ENCODE measurements at regions not wholly inside any gene's neighbourhood (a gene's known extent, or its start where the extent isn't known, plus 50 kb on each side); places are given as distances from the start of the nearest gene placed in this dataset.

GRCh38 chr15:66899555-66900350 lies 165.6 kb upstream of the SMAD3 start:
- WGBS, 2 donors (ENCODE audit: low coverage in 1 of 2) = 90 to 100% methylated on average over 4 to 9 of the region's 9 CpGs
- in situ Hi-C loops (cut with MboI; ENCODE audit: low pct_ligation_motif_present in 1 of 4, low pct_unique_long_range_greater_than_20kb in 1 of 4, low sequenced_read_pairs in 3 of 4) = no loop called here
- no peak for DNase-seq
- TF ChIP-seq POLR2AphosphoS5 (IDR thresholded peaks at IDR 0.05) (no peak), POLR2A (IDR thresholded peaks at IDR 0.05) (no peak)
- TF ChIP-seq, protein P1, sequence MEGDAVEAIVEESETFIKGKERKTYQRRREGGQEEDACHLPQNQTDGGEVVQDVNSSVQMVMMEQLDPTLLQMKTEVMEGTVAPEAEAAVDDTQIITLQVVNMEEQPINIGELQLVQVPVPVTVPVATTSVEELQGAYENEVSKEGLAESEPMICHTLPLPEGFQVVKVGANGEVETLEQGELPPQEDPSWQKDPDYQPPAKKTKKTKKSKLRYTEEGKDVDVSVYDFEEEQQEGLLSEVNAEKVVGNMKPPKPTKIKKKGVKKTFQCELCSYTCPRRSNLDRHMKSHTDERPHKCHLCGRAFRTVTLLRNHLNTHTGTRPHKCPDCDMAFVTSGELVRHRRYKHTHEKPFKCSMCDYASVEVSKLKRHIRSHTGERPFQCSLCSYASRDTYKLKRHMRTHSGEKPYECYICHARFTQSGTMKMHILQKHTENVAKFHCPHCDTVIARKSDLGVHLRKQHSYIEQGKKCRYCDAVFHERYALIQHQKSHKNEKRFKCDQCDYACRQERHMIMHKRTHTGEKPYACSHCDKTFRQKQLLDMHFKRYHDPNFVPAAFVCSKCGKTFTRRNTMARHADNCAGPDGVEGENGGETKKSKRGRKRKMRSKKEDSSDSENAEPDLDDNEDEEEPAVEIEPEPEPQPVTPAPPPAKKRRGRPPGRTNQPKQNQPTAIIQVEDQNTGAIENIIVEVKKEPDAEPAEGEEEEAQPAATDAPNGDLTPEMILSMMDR (IDR thresholded peaks at IDR 0.05) = no peak
- intact Hi-C loops (cut with DNase I; ENCODE audit: low total_unique reads) = no loop called here
- Histone ChIP-seq H3K9me3 (no peaks in the 10 kb centered on the region), H3K36me3 (no peaks in the 10 kb centered on the region), H3K4me3 (no peak overlapping the region), H3K4me1 (no peaks in the 10 kb centered on the region), H3K27me3 (no peaks in the 10 kb centered on the region), H3K27ac (no peak overlapping the region)

DNA sequence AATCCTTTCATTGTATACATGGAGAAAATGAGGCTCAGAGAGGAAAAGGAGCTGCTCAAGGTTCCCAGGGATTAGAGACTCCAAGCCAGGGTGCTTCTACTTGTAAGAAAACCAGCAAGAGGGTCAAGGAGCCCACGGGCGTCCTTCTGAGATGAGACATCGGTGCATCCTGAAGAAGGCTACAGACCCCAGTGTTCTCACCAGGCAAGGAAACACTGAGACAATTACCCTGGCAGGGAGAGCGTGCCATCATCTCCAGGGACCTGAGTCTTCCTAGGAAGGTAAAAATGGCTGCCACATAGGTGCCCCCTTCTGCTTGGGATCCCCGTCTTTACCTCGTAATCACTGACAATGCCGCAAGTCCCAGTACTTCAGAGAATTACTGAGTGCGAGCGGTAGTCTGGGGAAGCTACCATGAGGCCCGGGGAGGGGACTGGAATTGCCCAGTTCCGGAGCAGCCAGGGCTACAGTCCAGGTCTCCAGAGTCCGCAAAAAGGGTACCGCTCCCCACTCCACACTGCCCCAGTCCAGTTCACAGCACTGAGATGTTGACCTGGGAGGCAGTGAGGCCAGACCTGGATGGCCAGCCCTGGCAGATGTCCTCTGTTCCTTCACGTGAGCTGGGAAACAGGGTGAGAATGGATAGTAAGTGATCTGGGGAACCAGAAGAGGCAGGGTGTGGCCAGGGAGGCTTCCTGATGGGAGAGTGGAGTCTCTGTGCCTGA lies 164.7 kb upstream of the SMAD3 start:
- Histone ChIP-seq H3K4me1 (no peaks in the 10 kb centered on the region), H3K36me3 (no peaks in the 10 kb centered on the region), H3K27me3 (no peaks in the 10 kb centered on the region), H3K9me3 (no peaks in the 10 kb centered on the region), H3K4me3 (no peak overlapping the region), H3K27ac (no peak overlapping the region)
- intact Hi-C loops (cut with DNase I; ENCODE audit: low total_unique reads) = no loop called here
- TF ChIP-seq POLR2A (IDR thresholded peaks at IDR 0.05) (no peak), POLR2AphosphoS5 (IDR thresholded peaks at IDR 0.05) (no peak), EP300 (IDR thresholded peaks at IDR 0.05; ENCODE audit: low read depth) (no peak)
- TF ChIP-seq, protein P1 (IDR thresholded peaks at IDR 0.05) = no peak
- in situ Hi-C loops (cut with MboI; ENCODE audit: low pct_ligation_motif_present in 1 of 4, low pct_unique_long_range_greater_than_20kb in 1 of 4, low sequenced_read_pairs in 3 of 4) = no loop called here
- DNase-seq = no peak
- 86 to 100% methylated on average over 1 to 14 of the region's 14 CpGs for WGBS, 2 donors (ENCODE audit: low coverage in 1 of 2)

DNA sequence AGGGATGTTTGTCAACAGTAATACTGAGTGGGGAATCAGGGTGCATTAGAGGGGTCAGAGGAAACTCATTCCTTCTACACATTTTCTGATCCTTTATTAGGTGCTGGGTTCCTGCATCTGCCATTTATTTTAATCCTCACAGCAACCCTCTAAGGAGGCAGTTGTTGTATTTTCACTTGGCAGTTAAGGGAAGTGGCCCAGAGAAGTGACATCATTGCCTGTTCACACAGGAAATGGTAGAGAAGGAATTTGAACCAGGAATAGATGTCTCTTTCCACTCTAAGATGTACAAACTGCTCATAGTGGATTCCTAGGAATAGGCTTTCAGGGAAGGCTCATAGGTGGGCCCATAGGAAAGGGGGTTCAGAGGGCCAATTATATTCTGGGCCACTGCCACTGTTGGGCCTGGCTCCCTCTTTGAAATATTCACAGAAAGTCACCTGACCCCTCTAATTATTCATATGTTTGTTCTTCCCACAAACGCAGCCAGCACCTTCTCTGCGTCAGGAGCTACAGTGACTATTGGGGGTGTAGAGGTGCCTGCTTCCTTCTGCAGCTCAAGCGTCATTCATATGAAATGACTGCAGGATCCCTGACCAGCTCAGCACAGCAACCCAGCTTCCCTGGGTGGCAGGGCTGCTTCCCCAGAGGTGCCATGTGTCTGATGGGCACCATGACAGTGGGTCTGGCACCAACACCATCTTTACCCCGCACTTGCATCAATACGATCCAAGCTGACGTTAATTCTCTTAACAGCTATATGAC lies 163.9 kb upstream of the SMAD3 start:
- Histone ChIP-seq H3K4me1 (no peaks in the 10 kb centered on the region), H3K36me3 (no peaks in the 10 kb centered on the region), H3K9me3 (no peaks in the 10 kb centered on the region), H3K4me3 (no peak overlapping the region), H3K27me3 (no peaks in the 10 kb centered on the region), H3K27ac (no peak overlapping the region)
- 87 to 95% methylated on average over 5 to 6 of the region's 6 CpGs for WGBS, 2 donors (ENCODE audit: low coverage in 1 of 2)
- DNase-seq = no peak
- in situ Hi-C loops (cut with MboI; ENCODE audit: low pct_ligation_motif_present in 1 of 4, low pct_unique_long_range_greater_than_20kb in 1 of 4, low sequenced_read_pairs in 3 of 4) (no loop called here), intact Hi-C loops (cut with DNase I; ENCODE audit: low total_unique reads) (no loop called here)
- no peak for TF ChIP-seq EP300 (IDR thresholded peaks at IDR 0.05; ENCODE audit: low read depth)
- TF ChIP-seq, protein P1 (IDR thresholded peaks at IDR 0.05) = no peak
- TF ChIP-seq POLR2A (IDR thresholded peaks at IDR 0.05) = no peak
- no peak for TF ChIP-seq POLR2AphosphoS5 (IDR thresholded peaks at IDR 0.05)

DNA sequence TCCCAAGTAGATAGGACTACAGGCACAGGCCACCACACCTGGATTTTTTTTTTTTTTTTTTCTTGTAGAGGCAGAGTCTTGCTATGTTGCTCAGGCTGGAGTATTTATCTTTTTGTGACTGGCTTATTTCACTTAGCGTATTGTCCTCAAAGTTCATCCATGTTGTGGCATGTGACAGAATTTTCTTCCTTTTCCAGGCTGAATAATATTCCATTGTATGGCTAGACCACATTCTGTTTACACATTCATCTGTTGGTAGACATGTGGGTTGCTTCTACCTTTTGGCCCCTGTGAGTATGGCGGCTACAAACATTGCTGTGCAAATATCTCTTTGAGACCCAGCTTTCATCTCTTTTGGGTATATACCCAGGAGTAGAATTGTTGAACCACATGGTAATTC lies 160.2 kb upstream of the SMAD3 start:
- Histone ChIP-seq H3K27ac (no peak overlapping the region), H3K4me3 (no peak overlapping the region), H3K27me3 (no peaks in the 10 kb centered on the region), H3K36me3 (no peaks in the 10 kb centered on the region), H3K4me1 (peaks cover 0 to 19% (median 11%) of the 10 kb centered on the region in 4 donors), H3K9me3 (no peaks in the 10 kb centered on the region)
- intact Hi-C loops (cut with DNase I; ENCODE audit: low total_unique reads) (no loop called here), in situ Hi-C loops (cut with MboI; ENCODE audit: low pct_ligation_motif_present in 1 of 4, low pct_unique_long_range_greater_than_20kb in 1 of 4, low sequenced_read_pairs in 3 of 4) (no loop called here)
- 89 to 96% methylated on average over 1 to 2 of the region's 2 CpGs for WGBS, 2 donors (ENCODE audit: low coverage in 1 of 2)
- TF ChIP-seq EP300 (IDR thresholded peaks at IDR 0.05; ENCODE audit: low read depth) (no peak), POLR2AphosphoS5 (IDR thresholded peaks at IDR 0.05) (no peak), POLR2A (IDR thresholded peaks at IDR 0.05) (no peak)
- TF ChIP-seq, protein P1 (IDR thresholded peaks at IDR 0.05) = no peak
- no peak for DNase-seq

Data from transverse colon (tissue), 4 donors.